ENCODE measurements at regions not wholly inside any gene's neighbourhood (a gene's known extent, or its start where the extent isn't known, plus 50 kb on each side); places are given as distances from the start of the nearest gene placed in this dataset.

- 66% methylated on average over 4 of the region's 4 CpGs for WGBS
- H3K9me3 ChIP-seq: no peaks in the 10 kb centered on the region
- H3K27ac ChIP-seq: no peak overlapping the region
- TF ChIP-seq CTCF (IDR thresholded peaks at IDR 0.05): no peak
- no peak for TF ChIP-seq POLR2A (IDR thresholded peaks at IDR 0.05)
- no peaks in the 10 kb centered on the region for H3K36me3 ChIP-seq
- no peaks in the 10 kb centered on the region for H3K27me3 ChIP-seq (replicated peaks; ENCODE audit: insufficient read depth)
- no peak for DNase-seq (ENCODE audit: low spot score)
- no peak overlapping the region for H3K4me3 ChIP-seq
- intact Hi-C loops (cut with DNase I): no loop called here
- no peaks in the 10 kb centered on the region for H3K4me1 ChIP-seq (replicated peaks)
Observed at GRCh38 chr3:110243081-110243480, 828.5 kb upstream of the NECTIN3 start.

- Histone ChIP-seq H3K4me3 (no peak overlapping the region), H3K27ac (no peak overlapping the region), H3K9me3 (no peaks in the 10 kb centered on the region), H3K4me1 (replicated peaks) (no peaks in the 10 kb centered on the region), H3K36me3 (no peaks in the 10 kb centered on the region), H3K27me3 (replicated peaks; ENCODE audit: insufficient read depth) (no peaks in the 10 kb centered on the region)
- DNase-seq (ENCODE audit: low spot score): no peak
- TF ChIP-seq POLR2A (IDR thresholded peaks at IDR 0.05) (no peak), POLR2AphosphoS5 (IDR thresholded peaks at IDR 0.05) (no peak), CTCF (IDR thresholded peaks at IDR 0.05) (no peak)
- WGBS: 45% methylated on average over 2 of the region's 2 CpGs
- intact Hi-C loops (cut with DNase I): no loop called here
Observed at GRCh38 chr3:110246796-110247376, 824.7 kb upstream of the NECTIN3 start.

- no peak for DNase-seq (ENCODE audit: low spot score)
- Histone ChIP-seq H3K4me3 (no peak overlapping the region), H3K36me3 (no peaks in the 10 kb centered on the region), H3K4me1 (replicated peaks) (no peaks in the 10 kb centered on the region), H3K27me3 (replicated peaks; ENCODE audit: insufficient read depth) (no peaks in the 10 kb centered on the region), H3K9me3 (no peaks in the 10 kb centered on the region), H3K27ac (no peak overlapping the region)
- TF ChIP-seq POLR2A (IDR thresholded peaks at IDR 0.05): no peak
- no peak for TF ChIP-seq CTCF (IDR thresholded peaks at IDR 0.05)
- no peak for TF ChIP-seq POLR2AphosphoS5 (IDR thresholded peaks at IDR 0.05)
- intact Hi-C loops (cut with DNase I): no loop called here
- 88% methylated on average over 1 of the region's 1 CpG for WGBS
Observed at GRCh38 chr3:110248666-110249065, 823.0 kb upstream of the NECTIN3 start.

GRCh38 chr3:110253794-110254193 lies 817.8 kb upstream of the NECTIN3 start:
- WGBS: 86% methylated on average over 2 of the region's 2 CpGs
- no peaks in the 10 kb centered on the region for H3K27me3 ChIP-seq (replicated peaks; ENCODE audit: insufficient read depth)
- H3K4me1 ChIP-seq (replicated peaks): no peaks in the 10 kb centered on the region
- no peaks in the 10 kb centered on the region for H3K9me3 ChIP-seq
- TF ChIP-seq POLR2A (IDR thresholded peaks at IDR 0.05) (no peak), POLR2AphosphoS5 (IDR thresholded peaks at IDR 0.05) (no peak), CTCF (IDR thresholded peaks at IDR 0.05) (no peak)
- H3K4me3 ChIP-seq: no peak overlapping the region
- intact Hi-C loops (cut with DNase I): no loop called here
- DNase-seq (ENCODE audit: low spot score): no peak
- H3K27ac ChIP-seq: no peak overlapping the region
- H3K36me3 ChIP-seq: no peaks in the 10 kb centered on the region

GRCh38 chr3:110254591-110254990 lies 817.0 kb upstream of the NECTIN3 start:
- intact Hi-C loops (cut with DNase I): no loop called here
- Histone ChIP-seq H3K27ac (no peak overlapping the region), H3K4me3 (no peak overlapping the region), H3K27me3 (replicated peaks; ENCODE audit: insufficient read depth) (no peaks in the 10 kb centered on the region), H3K9me3 (no peaks in the 10 kb centered on the region), H3K36me3 (no peaks in the 10 kb centered on the region), H3K4me1 (replicated peaks) (no peaks in the 10 kb centered on the region)
- DNase-seq (ENCODE audit: low spot score): no peak
- 92% methylated on average over 7 of the region's 7 CpGs for WGBS
- TF ChIP-seq POLR2AphosphoS5 (IDR thresholded peaks at IDR 0.05) (no peak), CTCF (IDR thresholded peaks at IDR 0.05) (no peak), POLR2A (IDR thresholded peaks at IDR 0.05) (no peak)

Measured in prostate gland (tissue), 2 donors.